CD4-positive, CD25-positive, alpha-beta regulatory T cell (primary cell): ENCODE measurements at regions not wholly inside any gene's neighbourhood (a gene's known extent, or its start where the extent isn't known, plus 50 kb on each side); places are given as distances from the start of the nearest gene placed in this dataset.
"Not testable (repeated sequence)": the region's sequence is repeated elsewhere in the genome, so short reads cannot be mapped to it uniquely, and the experiment has no call there.

Experiments
- ATAC-seq, 2 donors: fragments of 150-1000 bp; cut with Tn5 transposase; one replicate each; pipeline ENCODE4 v1.10.0; 2021; ENCODE audit warnings: low read depth in 2 of 2, moderate number of reproducible peaks in 2 of 2, moderate library complexity in 1 of 2
- DNase-seq, 3 donors: peaks; one replicate each; pipeline versions ENCODE4 v3.0.0 to v3.0.0-alpha.2; 2012 to 2022; ENCODE audit warnings: mixed read lengths in 1 of 3
- H3K27ac ChIP-seq: one replicate; pipeline ENCODE4 v1.7.0; 2013; ENCODE audit warnings: mild to moderate bottlenecking, low read length; ENCODE audit not compliant: insufficient read depth, poor library complexity, severe bottlenecking
- H3K27me3 ChIP-seq: one replicate; pipeline ENCODE4 v1.7.0; 2013; ENCODE audit warnings: low read length; ENCODE audit not compliant: control insufficient read depth, insufficient read depth
- H3K36me3 ChIP-seq: one replicate; pipeline ENCODE4 v1.7.0; 2013; ENCODE audit warnings: mild to moderate bottlenecking, low read length, moderate library complexity; ENCODE audit not compliant: control insufficient read depth, insufficient read depth
- H3K4me1 ChIP-seq: 2 replicates; pipeline ENCODE4 v1.7.0; 2013; ENCODE audit warnings: mild to moderate bottlenecking, low read length; ENCODE audit not compliant: insufficient read depth, control insufficient read depth, poor library complexity, severe bottlenecking
- H3K4me3 ChIP-seq: one replicate; pipeline ENCODE4 v1.7.0; 2013; ENCODE audit warnings: low read depth, mild to moderate bottlenecking, low read length, moderate library complexity
- H3K9me3 ChIP-seq, 2 experiments: 1 replicate in 1 of 2; 2 replicates in 1 of 2; pipeline ENCODE4 v1.7.0; 2013; ENCODE audit warnings: low read length in 2 of 2, mild to moderate bottlenecking in 1 of 2, moderate library complexity in 1 of 2; ENCODE audit not compliant: control insufficient read depth in 2 of 2
- H3K27ac Mint-ChIP-seq, 3 donors: one replicate each; pipeline ENCODE4 v1.8.0; 2020 to 2022; ENCODE audit warnings: mild to moderate bottlenecking in 3 of 3, mixed read lengths in 3 of 3, moderate library complexity in 2 of 3
- H3K27me3 Mint-ChIP-seq: one replicate; pipeline ENCODE4 v1.8.0; 2022; ENCODE audit warnings: mild to moderate bottlenecking, mixed read lengths
- H3K36me3 Mint-ChIP-seq: one replicate; pipeline ENCODE4 v1.8.0; 2020; ENCODE audit warnings: mixed read lengths
- H3K4me1 Mint-ChIP-seq, 4 donors: one replicate each; pipeline ENCODE4 v1.8.0; 2020 to 2022; ENCODE audit warnings: mixed read lengths in 4 of 4, mild to moderate bottlenecking in 1 of 4
- H3K4me3 Mint-ChIP-seq, 4 donors: one replicate each; pipeline ENCODE4 v1.8.0; 2020 to 2022; ENCODE audit warnings: mild to moderate bottlenecking in 4 of 4, mixed read lengths in 4 of 4, moderate library complexity in 3 of 4
- H3K9me3 Mint-ChIP-seq, 7 donors: one replicate each; pipeline ENCODE4 v1.8.0; 2020 to 2022; ENCODE audit warnings: mixed read lengths in 7 of 7, mild to moderate bottlenecking in 3 of 7, moderate library complexity in 2 of 7

DNA sequence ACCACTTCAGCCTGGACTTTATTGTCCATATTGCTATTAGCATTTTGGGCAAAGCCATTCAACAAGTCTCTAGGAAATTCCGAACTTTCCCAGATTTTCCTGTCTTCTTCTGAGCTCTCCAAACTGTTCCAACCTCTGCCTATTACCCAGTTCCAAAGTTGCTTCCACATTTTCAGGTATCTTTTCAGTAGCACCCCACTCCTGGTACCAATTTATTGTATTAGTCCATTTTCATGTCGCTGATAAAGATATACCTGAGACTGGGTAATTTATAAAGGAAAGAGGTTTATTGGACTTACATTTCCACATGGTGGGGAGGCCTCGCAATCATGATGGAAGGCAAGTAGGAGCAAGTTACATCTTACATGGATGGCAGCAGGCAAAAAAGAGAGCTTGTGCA, 90.1 kb downstream of the ANKEF1 start:
- not testable (repeated sequence) for H3K36me3 ChIP-seq, H3K27ac Mint-ChIP-seq, ATAC-seq, H3K27ac ChIP-seq, H3K4me3 Mint-ChIP-seq, DNase-seq, H3K4me1 Mint-ChIP-seq, H3K27me3 Mint-ChIP-seq, H3K4me1 ChIP-seq, H3K27me3 ChIP-seq, H3K36me3 Mint-ChIP-seq, H3K4me3 ChIP-seq
- peaks cover 4 to 14% (median 6%) of the 10 kb centered on the region in 7 donors for H3K9me3 Mint-ChIP-seq
- H3K9me3 ChIP-seq: peaks cover 4 to 11% of the 10 kb centered on the region in 2 experiments

DNA sequence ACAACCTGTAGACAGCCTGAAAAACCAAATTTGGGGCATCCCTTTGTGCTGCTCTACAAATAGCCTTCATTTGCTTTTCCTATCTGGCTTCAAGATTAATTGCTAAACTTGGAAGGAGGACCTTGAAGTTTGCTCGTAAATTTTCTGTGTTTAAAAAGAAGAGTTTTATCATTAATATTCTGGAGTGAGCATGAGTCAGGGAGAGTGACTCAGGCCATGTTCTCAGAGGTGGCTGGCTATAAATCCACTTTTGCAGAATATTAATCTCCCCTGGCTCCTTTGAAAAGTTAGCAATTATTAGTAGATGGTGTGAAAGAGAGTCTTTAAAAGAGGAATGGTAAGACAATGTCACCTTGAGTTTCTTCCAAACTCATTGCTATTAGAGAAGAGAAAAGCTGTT, 91.0 kb downstream of the ANKEF1 start:
- no peaks in the 10 kb centered on the region for H3K27me3 ChIP-seq
- Mint-ChIP-seq H3K27ac (no peak overlapping the region), H3K27me3 (no peaks in the 10 kb centered on the region), H3K4me1 (no peaks in the 10 kb centered on the region), H3K9me3 (peaks cover 4 to 16% (median 6%) of the 10 kb centered on the region in 7 donors), H3K36me3 (no peaks in the 10 kb centered on the region), H3K4me3 (no peak overlapping the region)
- DNase-seq (no peak), ATAC-seq (no peak)
- H3K36me3 ChIP-seq: no peaks in the 10 kb centered on the region
- no peak overlapping the region for H3K27ac ChIP-seq
- peaks cover 4 to 11% of the 10 kb centered on the region in 2 experiments for H3K9me3 ChIP-seq
- no peak overlapping the region for H3K4me3 ChIP-seq
- no peaks in the 10 kb centered on the region for H3K4me1 ChIP-seq

DNA sequence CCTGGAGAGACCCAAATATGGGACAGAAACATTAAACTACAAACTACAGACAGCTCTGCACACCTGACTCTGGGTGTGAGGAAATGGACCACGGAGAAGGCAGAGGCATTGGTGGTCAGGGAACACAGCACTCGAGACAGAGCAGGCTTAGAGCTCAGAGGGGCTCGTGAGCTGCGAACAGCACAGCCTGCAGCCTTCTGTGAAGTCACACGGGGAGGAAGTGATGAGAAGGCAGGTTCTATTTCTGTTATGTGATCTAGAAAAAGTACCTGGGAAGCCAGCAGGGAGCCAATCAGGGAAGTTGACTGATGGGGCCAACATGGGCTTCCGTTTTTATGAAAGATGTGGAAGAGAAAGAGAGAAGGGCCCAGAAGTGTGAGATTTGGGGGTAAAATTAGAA, 88.9 kb upstream of the SNAP25 start:
- peak overlapping the region in 1 of 4 donors; percentile 48 for H3K4me3 Mint-ChIP-seq
- no peak overlapping the region for H3K4me3 ChIP-seq
- peaks cover 0 to 9% (median 3%) of the 10 kb centered on the region in 7 donors for H3K9me3 Mint-ChIP-seq
- peaks cover 2 to 4% of the 10 kb centered on the region in 2 experiments for H3K9me3 ChIP-seq
- no peaks in the 10 kb centered on the region for H3K36me3 ChIP-seq
- H3K27me3 ChIP-seq: no peaks in the 10 kb centered on the region
- no peaks in the 10 kb centered on the region for H3K4me1 ChIP-seq
- H3K27me3 Mint-ChIP-seq: peaks cover 4% of the 10 kb centered on the region
- no peak overlapping the region for H3K27ac Mint-ChIP-seq
- no peak for ATAC-seq
- no peak for DNase-seq
- no peak overlapping the region for H3K27ac ChIP-seq
- H3K4me1 Mint-ChIP-seq: no peaks in the 10 kb centered on the region
- H3K36me3 Mint-ChIP-seq: no peaks in the 10 kb centered on the region

DNA sequence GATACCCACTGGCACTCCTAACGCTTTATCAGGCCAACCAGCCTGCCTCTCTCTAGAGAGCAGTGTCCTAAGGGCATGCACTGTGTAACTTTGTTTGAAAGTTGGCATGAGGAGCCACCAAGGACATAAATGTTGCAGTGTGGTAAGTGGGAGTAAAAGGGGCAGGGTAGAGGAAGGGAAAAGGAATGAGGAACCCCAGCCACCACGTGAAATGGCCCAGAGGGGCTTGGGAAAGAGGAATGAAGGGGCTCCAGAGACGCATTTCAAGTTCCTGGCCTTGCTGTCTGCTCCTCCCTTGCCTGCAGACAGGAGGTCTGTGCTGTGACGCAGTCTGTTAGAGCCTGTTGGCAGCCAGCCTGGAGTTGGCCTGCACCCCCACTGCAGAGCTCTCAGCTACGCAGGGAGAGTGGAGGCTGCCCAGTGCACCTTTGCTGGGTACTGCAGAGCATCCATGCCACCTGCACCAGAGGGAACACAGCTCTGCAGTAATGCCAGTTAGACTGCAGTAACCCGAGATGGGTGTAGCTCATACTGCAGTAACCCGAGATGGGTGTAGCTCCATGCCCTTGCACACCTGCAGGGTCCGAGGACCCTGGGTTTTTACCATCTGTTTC, 86.8 kb upstream of the SNAP25 start:
- H3K27me3 Mint-ChIP-seq: peaks cover 7% of the 10 kb centered on the region
- ATAC-seq (no peak), DNase-seq (no peak)
- no peak overlapping the region for H3K27ac Mint-ChIP-seq
- no peak overlapping the region for H3K4me3 Mint-ChIP-seq
- H3K9me3 Mint-ChIP-seq: peaks cover 0 to 5% (median 1%) of the 10 kb centered on the region in 7 donors
- Histone ChIP-seq H3K27me3 (no peaks in the 10 kb centered on the region), H3K27ac (no peak overlapping the region), H3K4me1 (no peaks in the 10 kb centered on the region), H3K4me3 (no peak overlapping the region), H3K9me3 (no peaks in the 10 kb centered on the region), H3K36me3 (no peaks in the 10 kb centered on the region)
- H3K4me1 Mint-ChIP-seq: no peaks in the 10 kb centered on the region
- H3K36me3 Mint-ChIP-seq: no peaks in the 10 kb centered on the region

DNA sequence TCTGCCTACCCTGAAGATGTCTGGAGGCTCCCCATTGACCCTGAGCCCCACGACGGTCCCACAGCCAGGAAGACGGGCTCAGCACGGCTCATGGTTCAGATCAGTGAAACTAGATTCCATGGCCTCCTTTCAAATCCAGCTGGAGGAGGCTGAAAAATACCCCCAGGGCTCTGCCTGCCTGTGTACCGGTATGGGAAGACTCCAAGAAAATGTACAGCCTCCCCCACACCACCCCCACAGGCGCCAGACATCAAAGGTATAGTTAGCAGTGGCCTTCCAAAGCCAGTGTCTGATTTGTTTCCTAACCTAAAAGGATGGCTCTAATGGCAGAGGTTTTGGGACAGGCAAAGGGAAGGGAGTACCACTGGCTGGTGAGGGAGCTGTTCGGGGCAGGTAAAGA, 86.2 kb upstream of the SNAP25 start:
- Mint-ChIP-seq H3K4me1 (no peaks in the 10 kb centered on the region), H3K4me3 (no peak overlapping the region), H3K36me3 (no peaks in the 10 kb centered on the region), H3K9me3 (peaks cover 0 to 3% (median 1%) of the 10 kb centered on the region in 7 donors), H3K27me3 (peaks cover 7% of the 10 kb centered on the region), H3K27ac (no peak overlapping the region)
- Histone ChIP-seq H3K36me3 (no peaks in the 10 kb centered on the region), H3K27me3 (no peaks in the 10 kb centered on the region), H3K4me3 (no peak overlapping the region), H3K4me1 (no peaks in the 10 kb centered on the region), H3K27ac (no peak overlapping the region), H3K9me3 (no peaks in the 10 kb centered on the region)
- DNase-seq: no peak
- ATAC-seq: no peak

DNA sequence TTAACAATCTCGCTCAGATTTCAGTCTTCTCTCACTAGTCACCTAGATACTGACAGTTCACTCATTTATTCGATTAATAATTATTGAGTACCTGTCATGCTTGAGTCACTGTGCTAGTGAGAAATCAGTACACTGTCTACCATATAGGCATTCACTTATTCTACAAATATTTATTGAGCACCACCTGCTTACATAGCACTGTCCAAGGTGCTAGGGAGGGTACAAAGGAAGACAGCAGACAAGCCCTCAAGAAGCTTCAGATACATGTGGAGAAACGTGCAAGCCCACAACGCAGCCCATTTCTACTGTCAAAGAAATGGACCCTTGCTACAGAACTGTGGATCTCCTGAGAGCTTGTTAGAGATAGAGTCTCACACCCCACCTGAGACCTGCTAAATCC, 85.1 kb upstream of the SNAP25 start:
- H3K36me3 Mint-ChIP-seq: no peaks in the 10 kb centered on the region
- no peak for ATAC-seq
- no peaks in the 10 kb centered on the region for H3K36me3 ChIP-seq
- no peaks in the 10 kb centered on the region for H3K4me1 Mint-ChIP-seq
- H3K4me3 Mint-ChIP-seq: no peak overlapping the region
- no peak for DNase-seq
- H3K9me3 ChIP-seq: no peaks in the 10 kb centered on the region
- H3K27me3 ChIP-seq: no peaks in the 10 kb centered on the region
- H3K27me3 Mint-ChIP-seq: peaks cover 7% of the 10 kb centered on the region
- H3K27ac Mint-ChIP-seq: no peak overlapping the region
- H3K9me3 Mint-ChIP-seq: peaks cover 0 to 3% (median 2%) of the 10 kb centered on the region in 7 donors
- no peak overlapping the region for H3K27ac ChIP-seq
- no peak overlapping the region for H3K4me3 ChIP-seq
- no peaks in the 10 kb centered on the region for H3K4me1 ChIP-seq

- no peaks in the 10 kb centered on the region for H3K4me1 ChIP-seq
- H3K27ac ChIP-seq: no peak overlapping the region
- no peaks in the 10 kb centered on the region for H3K27me3 ChIP-seq
- no peaks in the 10 kb centered on the region for H3K36me3 ChIP-seq
- no peaks in the 10 kb centered on the region for H3K4me1 Mint-ChIP-seq
- peaks cover 0 to 3% (median 0%) of the 10 kb centered on the region in 7 donors for H3K9me3 Mint-ChIP-seq
- no peak overlapping the region for H3K4me3 ChIP-seq
- no peaks in the 10 kb centered on the region for H3K36me3 Mint-ChIP-seq
- peaks cover 7% of the 10 kb centered on the region for H3K27me3 Mint-ChIP-seq
- ATAC-seq (no peak), DNase-seq (no peak)
- H3K9me3 ChIP-seq: no peaks in the 10 kb centered on the region
- no peak overlapping the region for H3K27ac Mint-ChIP-seq
- no peak overlapping the region for H3K4me3 Mint-ChIP-seq
These were observed 84.5 kb upstream of the SNAP25 start for GRCh38 chr20:10134176-10134575.

- H3K36me3 ChIP-seq: no peaks in the 10 kb centered on the region
- Mint-ChIP-seq H3K27me3 (peaks cover 7% of the 10 kb centered on the region), H3K36me3 (no peaks in the 10 kb centered on the region), H3K27ac (no peak overlapping the region), H3K4me3 (no peak overlapping the region), H3K9me3 (peaks cover 0 to 3% (median 0%) of the 10 kb centered on the region in 7 donors), H3K4me1 (no peaks in the 10 kb centered on the region)
- H3K27ac ChIP-seq: no peak overlapping the region
- no peaks in the 10 kb centered on the region for H3K4me1 ChIP-seq
- ATAC-seq (no peak), DNase-seq (no peak)
- no peaks in the 10 kb centered on the region for H3K9me3 ChIP-seq
- no peaks in the 10 kb centered on the region for H3K27me3 ChIP-seq
- H3K4me3 ChIP-seq: no peak overlapping the region
These were observed 83.2 kb upstream of the SNAP25 start for GRCh38 chr20:10135438-10135837.
